Mesendoderm (in vitro differentiated cells): ENCODE measurements at regions not wholly inside any gene's neighbourhood (a gene's known extent, or its start where the extent isn't known, plus 50 kb on each side); places are given as distances from the start of the nearest gene placed in this dataset.

Experiments
- DNase-seq: peaks from one replicate; pipeline ENCODE4 v3.0.0; 2013
- H2AK5ac ChIP-seq: 2 replicates; pipeline ENCODE4 v1.6.1; 2013; ENCODE audit warnings: low read length, inconsistent platforms
- H2BK120ac ChIP-seq: 2 replicates; pipeline ENCODE4 v1.6.1; 2013; ENCODE audit warnings: low read depth, mild to moderate bottlenecking, low read length, moderate library complexity, mixed read lengths
- H2BK15ac ChIP-seq: replicated peaks from 2 replicates; pipeline ENCODE4 v1.6.1; 2013; ENCODE audit warnings: low read depth, mild to moderate bottlenecking, moderate library complexity
- H2BK5ac ChIP-seq: 2 replicates; pipeline ENCODE4 v1.6.1; 2013; ENCODE audit warnings: low read length, inconsistent platforms
- H3K18ac ChIP-seq: 2 replicates; pipeline ENCODE4 v1.6.1; 2013; ENCODE audit warnings: mild to moderate bottlenecking, low read length, mixed read lengths
- H3K23ac ChIP-seq: one replicate; pipeline ENCODE4 v1.6.1; 2013; ENCODE audit warnings: low read length
- H3K27ac ChIP-seq: 2 replicates; pipeline ENCODE4 v1.5.1; 2013; ENCODE audit warnings: low read depth, mild to moderate bottlenecking, inconsistent platforms, low read length, moderate library complexity
- H3K27me3 ChIP-seq: 2 replicates; pipeline ENCODE4 v1.6.1; 2013; ENCODE audit warnings: low read length, control low read depth, mild to moderate bottlenecking, inconsistent platforms; ENCODE audit not compliant: insufficient read depth, poor library complexity
- H3K36me3 ChIP-seq: 2 replicates; pipeline ENCODE4 v1.6.1; 2013; ENCODE audit warnings: low read length, inconsistent platforms; ENCODE audit not compliant: control insufficient read depth, insufficient read depth
- H3K4ac ChIP-seq: one replicate; pipeline ENCODE4 v1.6.1; 2013; ENCODE audit warnings: low read depth, mild to moderate bottlenecking, low read length, moderate library complexity
- H3K4me1 ChIP-seq: 2 replicates; pipeline ENCODE4 v1.6.1; 2013; ENCODE audit warnings: low read depth, low read length, inconsistent platforms; ENCODE audit not compliant: control insufficient read depth
- H3K4me2 ChIP-seq: 2 replicates; pipeline ENCODE4 v1.6.1; 2013; ENCODE audit warnings: low read length
- H3K4me3 ChIP-seq: 2 replicates; pipeline ENCODE4 v1.5.1; 2013; ENCODE audit warnings: mild to moderate bottlenecking, low read length
- H3K56ac ChIP-seq: one replicate; pipeline ENCODE4 v1.6.1; 2013; ENCODE audit warnings: low read length
- H3K79me1 ChIP-seq: 2 replicates; pipeline ENCODE4 v1.6.1; 2013; ENCODE audit warnings: low read length, inconsistent platforms
- H3K79me2 ChIP-seq: 2 replicates; pipeline ENCODE4 v1.6.1; 2013; ENCODE audit warnings: mild to moderate bottlenecking, low read length; ENCODE audit not compliant: control insufficient read depth, insufficient read depth
- H3K9ac ChIP-seq: 2 replicates; pipeline ENCODE4 v1.6.1; 2013; ENCODE audit warnings: low read length, inconsistent platforms
- H4K5ac ChIP-seq: one replicate; pipeline ENCODE4 v1.6.1; 2013; ENCODE audit warnings: low read length
- H4K8ac ChIP-seq: one replicate; pipeline ENCODE4 v1.6.1; 2013; ENCODE audit warnings: low read depth, mild to moderate bottlenecking, control low read depth, low read length, moderate library complexity
- WGBS: extraction: QIAGEN DNeasy Blood & Tissue Kit; methylation state at CpG from one replicate; pipeline ENCODE4 v1.1.7; 2013; ENCODE audit warnings: low lambda C conversion rate, missing lambda C conversion rate; ENCODE audit not compliant: insufficient coverage; ENCODE audit errors: extremely low coverage; 5-methylcytosine and 5-hydroxymethylcytosine counted together

DNA sequence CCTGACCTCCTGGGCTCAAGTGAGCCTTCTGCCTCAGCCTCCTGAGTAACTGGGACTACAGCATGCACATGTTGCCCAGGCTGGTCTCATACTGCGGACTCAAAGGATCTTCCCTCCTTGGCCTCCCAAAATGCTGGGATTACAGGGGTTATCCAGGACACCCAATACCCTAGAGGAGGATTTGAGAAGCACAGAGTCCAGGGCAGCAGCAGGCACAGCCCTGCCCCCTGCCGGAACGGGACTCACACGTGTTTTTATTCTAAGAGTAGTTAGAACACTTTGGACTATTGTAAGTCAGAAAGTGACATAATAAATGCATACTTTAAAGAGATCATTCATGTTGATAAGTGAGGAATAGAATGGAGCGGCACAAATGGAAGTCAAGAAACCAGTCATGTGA is 80.2 kb downstream of the C6orf118 start:
- Histone ChIP-seq H3K79me1 (no peaks in the 10 kb centered on the region), H3K4me1 (no peaks in the 10 kb centered on the region), H2BK15ac (no peak overlapping the region), H3K56ac (no peak overlapping the region), H4K5ac (no peak overlapping the region), H4K8ac (no peak overlapping the region), H2BK5ac (no peak overlapping the region), H3K4ac (no peak overlapping the region), H3K18ac (no peak overlapping the region), H3K4me3 (no peak overlapping the region), H3K27me3 (no peaks in the 10 kb centered on the region), H3K36me3 (no peaks in the 10 kb centered on the region), H3K27ac (no peak overlapping the region), H3K9ac (no peak overlapping the region), H3K23ac (no peak overlapping the region), H2AK5ac (no peak overlapping the region), H3K79me2 (no peaks in the 10 kb centered on the region), H3K4me2 (no peak overlapping the region), H2BK120ac (no peak overlapping the region)
- no CpG with 5 or more reads among the region's 5 CpGs for WGBS
- DNase-seq = peak; percentile 13

DNA sequence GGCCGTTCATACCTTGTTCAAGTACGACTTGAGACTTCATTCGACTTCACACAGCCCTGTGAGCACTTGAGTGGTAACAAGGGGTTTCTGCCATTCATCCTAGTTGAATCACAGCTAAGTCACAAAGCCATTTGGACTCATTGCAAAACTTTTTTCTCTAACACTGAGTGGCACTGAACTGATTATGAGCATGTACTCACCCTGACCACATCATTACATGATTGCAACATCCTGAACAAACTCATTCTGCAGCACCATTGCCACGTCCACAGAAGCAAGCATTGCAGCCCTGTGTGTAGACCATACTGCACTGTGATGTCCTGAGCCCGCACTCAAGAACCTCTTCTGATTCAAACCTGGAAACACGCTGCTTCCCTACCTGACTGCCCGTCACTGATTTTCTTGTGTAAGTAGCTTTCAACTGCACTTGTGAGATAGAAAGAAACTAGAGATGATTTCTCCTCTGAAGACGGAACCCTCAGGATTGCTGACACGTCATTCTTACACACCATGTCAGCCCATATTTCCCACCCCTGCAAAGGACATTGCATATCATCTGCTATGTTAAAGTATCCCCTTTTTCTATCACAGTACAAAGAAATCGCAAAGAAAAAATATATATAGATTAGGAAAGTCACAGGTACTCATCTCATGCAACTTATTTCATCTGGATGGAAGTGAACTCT is 81.6 kb downstream of the C6orf118 start:
- Histone ChIP-seq H3K27me3 (no peaks in the 10 kb centered on the region), H3K4ac (no peak overlapping the region), H4K5ac (no peak overlapping the region), H3K23ac (no peak overlapping the region), H3K4me1 (no peaks in the 10 kb centered on the region), H3K56ac (no peak overlapping the region), H2BK120ac (no peak overlapping the region), H3K4me2 (no peak overlapping the region), H3K9ac (no peak overlapping the region), H3K36me3 (no peaks in the 10 kb centered on the region), H3K79me1 (no peaks in the 10 kb centered on the region), H3K18ac (no peak overlapping the region), H4K8ac (no peak overlapping the region), H3K79me2 (no peaks in the 10 kb centered on the region), H3K27ac (no peak overlapping the region), H2BK5ac (no peak overlapping the region), H2AK5ac (no peak overlapping the region), H2BK15ac (no peak overlapping the region), H3K4me3 (no peak overlapping the region)
- WGBS = no CpG with 5 or more reads among the region's 10 CpGs
- DNase-seq = no peak

DNA sequence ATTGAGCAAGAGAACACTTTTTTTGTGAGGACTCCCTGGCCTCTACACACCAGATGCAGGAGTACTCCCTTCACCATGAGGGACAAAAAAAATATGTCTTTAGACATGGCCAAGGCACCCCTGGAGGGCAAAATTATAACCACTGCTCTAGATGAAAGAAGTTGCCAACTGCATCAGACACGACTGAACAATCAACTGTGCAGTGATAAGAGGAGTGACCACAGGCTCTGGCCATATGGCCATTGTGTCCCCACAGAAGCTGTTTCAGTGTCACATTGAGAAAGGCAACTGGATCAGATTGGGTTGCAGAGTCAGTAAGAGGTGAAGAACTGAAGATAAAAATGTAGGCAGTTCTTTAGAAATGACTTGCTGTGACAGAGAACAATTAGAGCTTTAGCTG is 85.7 kb downstream of the C6orf118 start:
- no peak overlapping the region for H2BK5ac ChIP-seq
- no peaks in the 10 kb centered on the region for H3K79me2 ChIP-seq
- H2BK120ac ChIP-seq = no peak overlapping the region
- H3K9ac ChIP-seq = no peak overlapping the region
- no peak for DNase-seq
- no peaks in the 10 kb centered on the region for H3K36me3 ChIP-seq
- H3K27me3 ChIP-seq = no peaks in the 10 kb centered on the region
- H3K4me2 ChIP-seq = no peak overlapping the region
- no peak overlapping the region for H3K27ac ChIP-seq
- H3K56ac ChIP-seq = no peak overlapping the region
- WGBS = no CpG with 5 or more reads among the region's 1 CpG
- no peaks in the 10 kb centered on the region for H3K79me1 ChIP-seq
- no peak overlapping the region for H3K18ac ChIP-seq
- no peak overlapping the region for H2BK15ac ChIP-seq
- no peak overlapping the region for H4K5ac ChIP-seq
- H3K4me3 ChIP-seq = no peak overlapping the region
- H3K23ac ChIP-seq = no peak overlapping the region
- no peak overlapping the region for H3K4ac ChIP-seq
- no peak overlapping the region for H4K8ac ChIP-seq
- H2AK5ac ChIP-seq = no peak overlapping the region
- no peaks in the 10 kb centered on the region for H3K4me1 ChIP-seq

DNA sequence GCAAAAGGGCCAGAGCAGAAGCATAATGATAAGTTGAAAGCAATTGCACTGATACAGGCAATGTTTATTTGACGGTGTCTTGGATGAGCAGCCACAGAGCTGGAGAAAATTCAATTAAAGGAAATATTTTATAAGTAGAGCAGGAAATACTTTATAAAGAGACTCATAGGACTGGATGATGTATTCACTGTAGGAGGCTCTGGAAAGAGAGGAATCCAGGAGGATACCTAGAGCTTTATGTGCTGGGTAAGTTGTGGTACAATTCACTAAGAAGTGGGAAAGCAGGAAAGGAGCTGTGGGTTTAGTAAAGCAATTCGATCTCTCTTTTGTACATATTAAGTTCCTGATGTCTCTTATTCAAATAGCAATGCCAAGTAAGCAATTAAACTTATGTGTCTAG is 86.3 kb downstream of the C6orf118 start:
- Histone ChIP-seq H2BK5ac (no peak overlapping the region), H3K9ac (no peak overlapping the region)

DNA sequence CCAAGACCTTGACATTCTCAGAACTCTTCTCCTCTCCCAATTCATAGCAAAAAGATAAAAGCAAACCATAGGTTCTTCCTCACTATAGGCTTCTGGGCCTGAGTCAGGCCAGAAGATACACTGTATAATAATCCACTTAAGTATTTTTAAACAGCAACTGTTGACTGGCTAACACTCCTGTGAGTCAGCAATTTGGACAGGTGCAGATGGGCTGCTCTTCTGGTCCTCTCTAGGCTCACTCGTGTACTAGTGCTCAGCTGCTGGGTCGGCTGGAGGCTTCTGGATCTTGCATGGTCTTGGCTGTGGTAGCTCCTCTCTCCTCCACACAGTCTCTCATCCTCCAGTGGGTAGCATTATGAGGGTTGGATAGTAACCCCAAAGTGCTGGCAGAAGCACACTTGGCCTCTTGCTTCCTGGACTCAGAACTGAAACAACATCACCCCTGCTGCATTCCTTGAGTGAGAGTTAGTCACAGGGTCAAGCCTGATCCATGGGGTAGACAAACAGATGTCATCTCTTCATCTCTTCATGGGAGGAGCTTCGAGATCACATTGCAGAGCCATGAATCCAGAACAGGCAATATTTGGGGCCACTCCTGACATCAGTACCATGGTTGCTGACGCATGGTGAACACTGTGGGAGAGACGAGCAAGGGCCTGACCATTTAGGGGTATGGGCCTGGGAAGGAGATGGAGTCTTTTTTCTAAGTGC is 86.9 kb downstream of the C6orf118 start:
- Histone ChIP-seq H3K79me2 (no peaks in the 10 kb centered on the region), H3K36me3 (no peaks in the 10 kb centered on the region), H3K79me1 (no peaks in the 10 kb centered on the region), H4K5ac (no peak overlapping the region), H3K27ac (no peak overlapping the region), H3K4me2 (no peak overlapping the region), H3K4ac (no peak overlapping the region), H2BK120ac (no peak overlapping the region), H3K23ac (no peak overlapping the region), H3K27me3 (no peaks in the 10 kb centered on the region), H2BK15ac (no peak overlapping the region), H2BK5ac (no peak overlapping the region), H3K18ac (no peak overlapping the region), H4K8ac (no peak overlapping the region), H3K4me1 (no peaks in the 10 kb centered on the region), H2AK5ac (no peak overlapping the region), H3K4me3 (no peak overlapping the region), H3K56ac (no peak overlapping the region), H3K9ac (no peak overlapping the region)
- WGBS = no CpG with 5 or more reads among the region's 5 CpGs
- DNase-seq = no peak

More for the DNA sequence above, 86.3 kb downstream of the C6orf118 start:
- no peaks in the 10 kb centered on the region for H3K79me2 ChIP-seq
- H2BK120ac ChIP-seq = no peak overlapping the region
- H3K27me3 ChIP-seq = no peaks in the 10 kb centered on the region
- no peak overlapping the region for H2AK5ac ChIP-seq
- no peaks in the 10 kb centered on the region for H3K79me1 ChIP-seq
- no peaks in the 10 kb centered on the region for H3K4me1 ChIP-seq
- no peak overlapping the region for H3K18ac ChIP-seq
- H3K23ac ChIP-seq = no peak overlapping the region
- H3K4me2 ChIP-seq = no peak overlapping the region
- DNase-seq = no peak
- H3K56ac ChIP-seq = no peak overlapping the region
- WGBS = no CpG with 5 or more reads among the region's 2 CpGs
- H3K4me3 ChIP-seq = no peak overlapping the region
- no peak overlapping the region for H4K5ac ChIP-seq
- H4K8ac ChIP-seq = no peak overlapping the region
- no peak overlapping the region for H2BK15ac ChIP-seq
- no peak overlapping the region for H3K4ac ChIP-seq
- H3K36me3 ChIP-seq = no peaks in the 10 kb centered on the region
- no peak overlapping the region for H3K27ac ChIP-seq
